ENCODE measurements at regions not wholly inside any gene's neighbourhood (a gene's known extent, or its start where the extent isn't known, plus 50 kb on each side); places are given as distances from the start of the nearest gene placed in this dataset.

DNA sequence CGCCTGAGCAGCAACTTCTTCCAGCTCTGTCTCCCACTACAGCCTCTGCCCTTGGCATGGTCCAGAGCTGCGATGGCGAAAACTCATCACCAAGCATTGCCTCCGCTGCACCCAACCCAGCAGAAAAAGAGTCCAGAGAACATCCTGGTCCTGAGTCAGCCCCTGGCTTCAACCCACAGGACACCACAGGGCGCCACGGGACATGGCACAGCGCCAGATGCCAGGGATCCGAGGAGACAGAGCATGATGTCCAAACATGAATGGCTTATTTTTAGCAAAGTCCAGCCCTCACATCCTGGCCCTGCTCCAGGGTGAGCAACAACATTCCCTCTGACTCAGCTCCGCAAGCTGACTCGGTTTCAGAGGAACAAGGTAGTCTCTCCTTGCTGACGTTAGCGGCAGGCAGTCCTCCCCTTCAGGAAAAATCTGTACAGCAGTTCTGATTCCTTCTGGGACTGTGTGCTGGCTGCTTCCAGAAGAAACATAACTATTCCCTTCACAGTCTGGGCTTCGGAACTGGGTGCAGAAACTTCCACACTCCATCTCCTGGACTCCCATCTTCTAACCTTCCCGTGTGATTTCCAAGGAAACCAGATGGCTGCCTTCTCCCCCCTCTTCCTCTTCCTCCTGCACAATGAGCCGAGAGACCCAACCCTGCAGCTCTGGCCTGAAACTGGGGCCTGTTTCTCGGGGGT, 131.3 kb downstream of the TOMM20 start (continued):
- TF ChIP-seq, protein P1, sequence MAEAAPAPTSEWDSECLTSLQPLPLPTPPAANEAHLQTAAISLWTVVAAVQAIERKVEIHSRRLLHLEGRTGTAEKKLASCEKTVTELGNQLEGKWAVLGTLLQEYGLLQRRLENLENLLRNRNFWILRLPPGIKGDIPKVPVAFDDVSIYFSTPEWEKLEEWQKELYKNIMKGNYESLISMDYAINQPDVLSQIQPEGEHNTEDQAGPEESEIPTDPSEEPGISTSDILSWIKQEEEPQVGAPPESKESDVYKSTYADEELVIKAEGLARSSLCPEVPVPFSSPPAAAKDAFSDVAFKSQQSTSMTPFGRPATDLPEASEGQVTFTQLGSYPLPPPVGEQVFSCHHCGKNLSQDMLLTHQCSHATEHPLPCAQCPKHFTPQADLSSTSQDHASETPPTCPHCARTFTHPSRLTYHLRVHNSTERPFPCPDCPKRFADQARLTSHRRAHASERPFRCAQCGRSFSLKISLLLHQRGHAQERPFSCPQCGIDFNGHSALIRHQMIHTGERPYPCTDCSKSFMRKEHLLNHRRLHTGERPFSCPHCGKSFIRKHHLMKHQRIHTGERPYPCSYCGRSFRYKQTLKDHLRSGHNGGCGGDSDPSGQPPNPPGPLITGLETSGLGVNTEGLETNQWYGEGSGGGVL (tag by site-specific recombination; IDR thresholded peaks at IDR 0.05), result peak; percentile 63
- no peak for TF ChIP-seq ZSCAN30 (tag by site-specific recombination; IDR thresholded peaks at IDR 0.05)
- TF ChIP-seq ZNF837 (tag by site-specific recombination; IDR thresholded peaks at IDR 0.05), result no peak
- peak; percentile 84; the same call in 1 of the 2 replicates for TF ChIP-seq ZNF24 (tag by site-specific recombination; IDR thresholded peaks at IDR 0.05)
- TF ChIP-seq ZNF76 (tag by site-specific recombination; IDR thresholded peaks at IDR 0.05; ENCODE audit: borderline replicate concordance, low read depth), result peak; percentile 42; the same call in 1 of the 2 replicates
- TF ChIP-seq ZNF221 (tag by site-specific recombination; IDR thresholded peaks at IDR 0.05; ENCODE audit: borderline replicate concordance), result no peak
- TF ChIP-seq FEZF1 (tag by site-specific recombination; IDR thresholded peaks at IDR 0.05), result peak; percentile 40; the same call in 1 of the 2 replicates
- no peak for TF ChIP-seq ZNF175 (tag by site-specific recombination; IDR thresholded peaks at IDR 0.05)
- TF ChIP-seq ZNF530 (tag by site-specific recombination; IDR thresholded peaks at IDR 0.05; ENCODE audit: low read depth), result no peak
- TF ChIP-seq SP3 (tag by site-specific recombination; IDR thresholded peaks at IDR 0.05), result 0 out of 2 replicates have a peak, but pooled peaks have one; percentile 15
- no peak; the same call in 1 of the 2 replicates for TF ChIP-seq HOXD13 (CRISPR knock-in tag; IDR thresholded peaks at IDR 0.05; ENCODE audit: borderline replicate concordance)
- no peak for TF ChIP-seq ZNF132 (tag by site-specific recombination; IDR thresholded peaks at IDR 0.05; ENCODE audit: borderline replicate concordance)
- TF ChIP-seq, protein P2, sequence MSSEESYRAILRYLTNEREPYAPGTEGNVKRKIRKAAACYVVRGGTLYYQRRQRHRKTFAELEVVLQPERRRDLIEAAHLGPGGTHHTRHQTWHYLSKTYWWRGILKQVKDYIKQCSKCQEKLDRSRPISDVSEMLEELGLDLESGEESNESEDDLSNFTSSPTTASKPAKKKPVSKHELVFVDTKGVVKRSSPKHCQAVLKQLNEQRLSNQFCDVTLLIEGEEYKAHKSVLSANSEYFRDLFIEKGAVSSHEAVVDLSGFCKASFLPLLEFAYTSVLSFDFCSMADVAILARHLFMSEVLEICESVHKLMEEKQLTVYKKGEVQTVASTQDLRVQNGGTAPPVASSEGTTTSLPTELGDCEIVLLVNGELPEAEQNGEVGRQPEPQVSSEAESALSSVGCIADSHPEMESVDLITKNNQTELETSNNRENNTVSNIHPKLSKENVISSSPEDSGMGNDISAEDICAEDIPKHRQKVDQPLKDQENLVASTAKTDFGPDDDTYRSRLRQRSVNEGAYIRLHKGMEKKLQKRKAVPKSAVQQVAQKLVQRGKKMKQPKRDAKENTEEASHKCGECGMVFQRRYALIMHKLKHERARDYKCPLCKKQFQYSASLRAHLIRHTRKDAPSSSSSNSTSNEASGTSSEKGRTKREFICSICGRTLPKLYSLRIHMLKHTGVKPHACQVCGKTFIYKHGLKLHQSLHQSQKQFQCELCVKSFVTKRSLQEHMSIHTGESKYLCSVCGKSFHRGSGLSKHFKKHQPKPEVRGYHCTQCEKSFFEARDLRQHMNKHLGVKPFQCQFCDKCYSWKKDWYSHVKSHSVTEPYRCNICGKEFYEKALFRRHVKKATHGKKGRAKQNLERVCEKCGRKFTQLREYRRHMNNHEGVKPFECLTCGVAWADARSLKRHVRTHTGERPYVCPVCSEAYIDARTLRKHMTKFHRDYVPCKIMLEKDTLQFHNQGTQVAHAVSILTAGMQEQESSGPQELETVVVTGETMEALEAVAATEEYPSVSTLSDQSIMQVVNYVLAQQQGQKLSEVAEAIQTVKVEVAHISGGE (tag by site-specific recombination; conservative IDR thresholded peaks at IDR 0.05; ENCODE audit: low read depth), result no peak
- TF ChIP-seq GLI4 (tag by site-specific recombination; IDR thresholded peaks at IDR 0.05), result 0 out of 2 replicates have a peak, but pooled peaks have one; percentile 16
- TF ChIP-seq, protein P3, sequence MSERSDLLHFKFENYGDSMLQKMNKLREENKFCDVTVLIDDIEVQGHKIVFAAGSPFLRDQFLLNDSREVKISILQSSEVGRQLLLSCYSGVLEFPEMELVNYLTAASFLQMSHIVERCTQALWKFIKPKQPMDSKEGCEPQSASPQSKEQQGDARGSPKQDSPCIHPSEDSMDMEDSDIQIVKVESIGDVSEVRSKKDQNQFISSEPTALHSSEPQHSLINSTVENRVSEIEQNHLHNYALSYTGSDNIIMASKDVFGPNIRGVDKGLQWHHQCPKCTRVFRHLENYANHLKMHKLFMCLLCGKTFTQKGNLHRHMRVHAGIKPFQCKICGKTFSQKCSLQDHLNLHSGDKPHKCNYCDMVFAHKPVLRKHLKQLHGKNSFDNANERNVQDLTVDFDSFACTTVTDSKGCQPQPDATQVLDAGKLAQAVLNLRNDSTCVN (tag by site-specific recombination; optimal IDR thresholded peaks at IDR 0.05), result no peak
- TF ChIP-seq ZNF596 (tag by site-specific recombination; IDR thresholded peaks at IDR 0.05), result no peak
- peak; percentile 56; the same call in 1 of the 2 replicates for TF ChIP-seq ZNF561 (tag by site-specific recombination; IDR thresholded peaks at IDR 0.05; ENCODE audit: borderline replicate concordance)
- TF ChIP-seq ZNF146 (tag by site-specific recombination; IDR thresholded peaks at IDR 0.05), result no peak
- no peak for TF ChIP-seq ZNF121 (tag by site-specific recombination; IDR thresholded peaks at IDR 0.05)
- TF ChIP-seq, protein P4, sequence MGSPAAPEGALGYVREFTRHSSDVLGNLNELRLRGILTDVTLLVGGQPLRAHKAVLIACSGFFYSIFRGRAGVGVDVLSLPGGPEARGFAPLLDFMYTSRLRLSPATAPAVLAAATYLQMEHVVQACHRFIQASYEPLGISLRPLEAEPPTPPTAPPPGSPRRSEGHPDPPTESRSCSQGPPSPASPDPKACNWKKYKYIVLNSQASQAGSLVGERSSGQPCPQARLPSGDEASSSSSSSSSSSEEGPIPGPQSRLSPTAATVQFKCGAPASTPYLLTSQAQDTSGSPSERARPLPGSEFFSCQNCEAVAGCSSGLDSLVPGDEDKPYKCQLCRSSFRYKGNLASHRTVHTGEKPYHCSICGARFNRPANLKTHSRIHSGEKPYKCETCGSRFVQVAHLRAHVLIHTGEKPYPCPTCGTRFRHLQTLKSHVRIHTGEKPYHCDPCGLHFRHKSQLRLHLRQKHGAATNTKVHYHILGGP (tag by site-specific recombination; IDR thresholded peaks at IDR 0.05), result no peak; the same call in 1 of the 2 replicates
- TF ChIP-seq ZNF274 (IDR thresholded peaks at IDR 0.05; ENCODE audit: low read length), result no peak
- no peak for TF ChIP-seq ZNF274 (tag by site-specific recombination; IDR thresholded peaks at IDR 0.05; ENCODE audit: borderline replicate concordance)
- no peak for TF ChIP-seq ZNF585B (tag by site-specific recombination; IDR thresholded peaks at IDR 0.05)
- TF ChIP-seq ZNF768 (tag by site-specific recombination; IDR thresholded peaks at IDR 0.05), result no peak
- TF ChIP-seq ZNF138 (tag by site-specific recombination; IDR thresholded peaks at IDR 0.05; ENCODE audit: borderline replicate concordance), result no peak
- no peak for TF ChIP-seq ZNF157 (tag by site-specific recombination; IDR thresholded peaks at IDR 0.05)
- TF ChIP-seq, protein P5, sequence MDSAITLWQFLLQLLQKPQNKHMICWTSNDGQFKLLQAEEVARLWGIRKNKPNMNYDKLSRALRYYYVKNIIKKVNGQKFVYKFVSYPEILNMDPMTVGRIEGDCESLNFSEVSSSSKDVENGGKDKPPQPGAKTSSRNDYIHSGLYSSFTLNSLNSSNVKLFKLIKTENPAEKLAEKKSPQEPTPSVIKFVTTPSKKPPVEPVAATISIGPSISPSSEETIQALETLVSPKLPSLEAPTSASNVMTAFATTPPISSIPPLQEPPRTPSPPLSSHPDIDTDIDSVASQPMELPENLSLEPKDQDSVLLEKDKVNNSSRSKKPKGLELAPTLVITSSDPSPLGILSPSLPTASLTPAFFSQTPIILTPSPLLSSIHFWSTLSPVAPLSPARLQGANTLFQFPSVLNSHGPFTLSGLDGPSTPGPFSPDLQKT (IDR thresholded peaks at IDR 0.05; ENCODE audit: borderline replicate concordance, low read depth, low read length), result no peak
- TF ChIP-seq ZNF211 (tag by site-specific recombination; IDR thresholded peaks at IDR 0.05; ENCODE audit: low read depth), result no peak
- TF ChIP-seq, protein P6, sequence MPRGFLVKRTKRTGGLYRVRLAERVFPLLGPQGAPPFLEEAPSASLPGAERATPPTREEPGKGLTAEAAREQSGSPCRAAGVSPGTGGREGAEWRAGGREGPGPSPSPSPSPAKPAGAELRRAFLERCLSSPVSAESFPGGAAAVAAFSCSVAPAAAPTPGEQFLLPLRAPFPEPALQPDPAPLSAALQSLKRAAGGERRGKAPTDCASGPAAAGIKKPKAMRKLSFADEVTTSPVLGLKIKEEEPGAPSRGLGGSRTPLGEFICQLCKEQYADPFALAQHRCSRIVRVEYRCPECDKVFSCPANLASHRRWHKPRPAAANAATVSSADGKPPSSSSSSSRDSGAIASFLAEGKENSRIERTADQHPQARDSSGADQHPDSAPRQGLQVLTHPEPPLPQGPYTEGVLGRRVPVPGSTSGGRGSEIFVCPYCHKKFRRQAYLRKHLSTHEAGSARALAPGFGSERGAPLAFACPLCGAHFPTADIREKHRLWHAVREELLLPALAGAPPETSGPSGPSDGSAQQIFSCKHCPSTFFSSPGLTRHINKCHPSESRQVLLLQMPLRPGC (tag by site-specific recombination; IDR thresholded peaks at IDR 0.05), result peak; percentile 84
- no peak for TF ChIP-seq PRDM1 (tag by site-specific recombination; IDR thresholded peaks at IDR 0.05)

Data from HEK293 (cell line).